ENCODE measurements at regions not wholly inside any gene's neighbourhood (a gene's known extent, or its start where the extent isn't known, plus 50 kb on each side); places are given as distances from the start of the nearest gene placed in this dataset.
"Not testable (repeated sequence)": the region's sequence is repeated elsewhere in the genome, so short reads cannot be mapped to it uniquely, and the experiment has no call there.

- TF ChIP-seq, protein P1, sequence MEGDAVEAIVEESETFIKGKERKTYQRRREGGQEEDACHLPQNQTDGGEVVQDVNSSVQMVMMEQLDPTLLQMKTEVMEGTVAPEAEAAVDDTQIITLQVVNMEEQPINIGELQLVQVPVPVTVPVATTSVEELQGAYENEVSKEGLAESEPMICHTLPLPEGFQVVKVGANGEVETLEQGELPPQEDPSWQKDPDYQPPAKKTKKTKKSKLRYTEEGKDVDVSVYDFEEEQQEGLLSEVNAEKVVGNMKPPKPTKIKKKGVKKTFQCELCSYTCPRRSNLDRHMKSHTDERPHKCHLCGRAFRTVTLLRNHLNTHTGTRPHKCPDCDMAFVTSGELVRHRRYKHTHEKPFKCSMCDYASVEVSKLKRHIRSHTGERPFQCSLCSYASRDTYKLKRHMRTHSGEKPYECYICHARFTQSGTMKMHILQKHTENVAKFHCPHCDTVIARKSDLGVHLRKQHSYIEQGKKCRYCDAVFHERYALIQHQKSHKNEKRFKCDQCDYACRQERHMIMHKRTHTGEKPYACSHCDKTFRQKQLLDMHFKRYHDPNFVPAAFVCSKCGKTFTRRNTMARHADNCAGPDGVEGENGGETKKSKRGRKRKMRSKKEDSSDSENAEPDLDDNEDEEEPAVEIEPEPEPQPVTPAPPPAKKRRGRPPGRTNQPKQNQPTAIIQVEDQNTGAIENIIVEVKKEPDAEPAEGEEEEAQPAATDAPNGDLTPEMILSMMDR (conservative IDR thresholded peaks at IDR 0.05; ENCODE audit: low read length), result not testable (repeated sequence)
- TF ChIP-seq EZH2phosphoT487 (IDR thresholded peaks at IDR 0.05; ENCODE audit: borderline replicate concordance, low read depth, low read length), result not testable (repeated sequence)
These were observed 119.3 kb downstream of the BASP1 start for GRCh38 chr5:17336723-17337122.
